Inferior parietal cortex (tissue), 1 donor: ENCODE measurements at regions not wholly inside any gene's neighbourhood (a gene's known extent, or its start where the extent isn't known, plus 50 kb on each side); places are given as distances from the start of the nearest gene placed in this dataset.
A peak's percentile ranks its signal among the peaks of the same experiment; 100 is the strongest.
"Not testable (repeated sequence)": the region's sequence is repeated elsewhere in the genome, so short reads cannot be mapped to it uniquely, and the experiment has no call there.

Source experiments
- DNase-seq: peaks from one replicate; pipeline ENCODE4 v3.0.0-alpha.2; 2016; ENCODE audit errors: extremely low spot score

GRCh38 chr19:27851543-27852060 lies 1361.3 kb downstream of the UQCRFS1 start:
- no peak for DNase-seq

GRCh38 chr19:27851002-27851481 lies 1361.9 kb downstream of the UQCRFS1 start:
- no peak for DNase-seq

GRCh38 chr19:27846944-27847343 lies 1366.0 kb downstream of the UQCRFS1 start:
- DNase-seq = no peak

GRCh38 chr19:27844261-27844660 lies 1368.7 kb downstream of the UQCRFS1 start:
- no peak for DNase-seq

- DNase-seq = no peak
These were observed 1369.1 kb downstream of the UQCRFS1 start for GRCh38 chr19:27843861-27844260.

GRCh38 chr19:27833031-27833430 lies 1379.9 kb downstream of the UQCRFS1 start:
- no peak for DNase-seq

GRCh38 chr19:27828829-27829228 lies 1384.1 kb downstream of the UQCRFS1 start:
- no peak for DNase-seq

GRCh38 chr19:27824108-27824507 lies 1388.8 kb downstream of the UQCRFS1 start:
- DNase-seq = no peak

- no peak for DNase-seq
These were observed 1390.6 kb downstream of the UQCRFS1 start for GRCh38 chr19:27822336-27822735.

GRCh38 chr19:27821418-27822018 lies 1391.4 kb downstream of the UQCRFS1 start:
- no peak for DNase-seq

- no peak for DNase-seq
These were observed 1397.0 kb downstream of the UQCRFS1 start for GRCh38 chr19:27815985-27816384.

GRCh38 chr19:27814834-27815233 lies 1398.1 kb downstream of the UQCRFS1 start:
- not testable (repeated sequence) for DNase-seq

- DNase-seq = not testable (repeated sequence)
These were observed 1398.7 kb downstream of the UQCRFS1 start for GRCh38 chr19:27814274-27814673.

GRCh38 chr19:27806471-27807070 lies 1406.4 kb downstream of the UQCRFS1 start:
- DNase-seq = no peak

- no peak for DNase-seq
These were observed 1407.1 kb downstream of the UQCRFS1 start for GRCh38 chr19:27805848-27806247.

- not testable (repeated sequence) for DNase-seq
These were observed 1410.7 kb downstream of the UQCRFS1 start for GRCh38 chr19:27802293-27802692.

GRCh38 chr19:27796540-27796939 lies 1416.4 kb downstream of the UQCRFS1 start:
- peak; percentile 15 for DNase-seq

- DNase-seq = no peak
These were observed 1416.9 kb downstream of the UQCRFS1 start for GRCh38 chr19:27796073-27796472.

- no peak for DNase-seq
These were observed 1417.6 kb downstream of the UQCRFS1 start for GRCh38 chr19:27795369-27795768.

- DNase-seq = no peak
These were observed 1418.4 kb downstream of the UQCRFS1 start for GRCh38 chr19:27794494-27795042.

GRCh38 chr19:27793644-27794493 lies 1419.1 kb downstream of the UQCRFS1 start:
- peak; percentile 96 for DNase-seq

GRCh38 chr19:27793128-27793643 lies 1419.8 kb downstream of the UQCRFS1 start:
- DNase-seq = no peak
